Mammary epithelial cell (primary cell): ENCODE measurements at regions not wholly inside any gene's neighbourhood (a gene's known extent, or its start where the extent isn't known, plus 50 kb on each side); places are given as distances from the start of the nearest gene placed in this dataset.

Source experiments
- EZH2 ChIP-seq: IDR thresholded peaks from 2 replicates; pipeline ENCODE4 v1.6.1; 2012; ENCODE audit warnings: low read length, inconsistent platforms, borderline replicate concordance
- TF ChIP-seq, protein P1 (sequence below), 2 donors: IDR thresholded peaks in 1 of 2; conservative IDR thresholded peaks in 1 of 2; 2 replicates each; pipeline ENCODE4 v1.5.1; 2011 to 2012; ENCODE audit warnings: inconsistent platforms in 2 of 2, low read length in 2 of 2, mild to moderate bottlenecking in 2 of 2, control low read depth in 1 of 2, low read depth in 1 of 2; ENCODE audit not compliant: insufficient read depth in 1 of 2; ENCODE audit errors: extremely low read depth in 1 of 2

DNA sequence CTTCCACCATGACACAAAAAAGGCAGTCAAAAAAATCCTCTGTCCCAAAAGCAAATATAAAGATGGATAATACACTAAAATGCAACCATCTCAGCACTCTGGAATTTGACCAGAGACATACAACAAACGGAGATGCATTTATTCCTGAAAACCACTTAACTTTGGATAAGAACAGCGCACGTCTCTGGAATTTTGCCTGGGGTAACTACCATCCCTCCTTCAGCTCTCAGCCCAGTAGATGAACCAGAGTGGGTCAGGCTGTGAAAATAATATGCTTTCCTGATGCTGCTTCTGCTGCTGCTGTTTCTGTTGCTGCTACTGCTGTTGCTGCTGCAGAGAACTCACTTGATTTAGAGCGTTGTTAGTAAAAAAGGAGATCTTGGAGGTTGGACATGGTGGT, 133.8 kb upstream of the ACVR2A start:
- TF ChIP-seq, protein P1, sequence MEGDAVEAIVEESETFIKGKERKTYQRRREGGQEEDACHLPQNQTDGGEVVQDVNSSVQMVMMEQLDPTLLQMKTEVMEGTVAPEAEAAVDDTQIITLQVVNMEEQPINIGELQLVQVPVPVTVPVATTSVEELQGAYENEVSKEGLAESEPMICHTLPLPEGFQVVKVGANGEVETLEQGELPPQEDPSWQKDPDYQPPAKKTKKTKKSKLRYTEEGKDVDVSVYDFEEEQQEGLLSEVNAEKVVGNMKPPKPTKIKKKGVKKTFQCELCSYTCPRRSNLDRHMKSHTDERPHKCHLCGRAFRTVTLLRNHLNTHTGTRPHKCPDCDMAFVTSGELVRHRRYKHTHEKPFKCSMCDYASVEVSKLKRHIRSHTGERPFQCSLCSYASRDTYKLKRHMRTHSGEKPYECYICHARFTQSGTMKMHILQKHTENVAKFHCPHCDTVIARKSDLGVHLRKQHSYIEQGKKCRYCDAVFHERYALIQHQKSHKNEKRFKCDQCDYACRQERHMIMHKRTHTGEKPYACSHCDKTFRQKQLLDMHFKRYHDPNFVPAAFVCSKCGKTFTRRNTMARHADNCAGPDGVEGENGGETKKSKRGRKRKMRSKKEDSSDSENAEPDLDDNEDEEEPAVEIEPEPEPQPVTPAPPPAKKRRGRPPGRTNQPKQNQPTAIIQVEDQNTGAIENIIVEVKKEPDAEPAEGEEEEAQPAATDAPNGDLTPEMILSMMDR (conservative IDR thresholded peaks at IDR 0.05 in 1 of 2, IDR thresholded peaks at IDR 0.05 in 1 of 2; ENCODE audit: extremely low read depth in 1 of 2, insufficient read depth in 1 of 2, low read depth in 1 of 2, low read length in 2 of 2): no peak
- no peak for TF ChIP-seq EZH2
